ENCODE measurements at regions not wholly inside any gene's neighbourhood (a gene's known extent, or its start where the extent isn't known, plus 50 kb on each side); places are given as distances from the start of the nearest gene placed in this dataset.
"Not testable (repeated sequence)": the region's sequence is repeated elsewhere in the genome, so short reads cannot be mapped to it uniquely, and the experiment has no call there.

DNA sequence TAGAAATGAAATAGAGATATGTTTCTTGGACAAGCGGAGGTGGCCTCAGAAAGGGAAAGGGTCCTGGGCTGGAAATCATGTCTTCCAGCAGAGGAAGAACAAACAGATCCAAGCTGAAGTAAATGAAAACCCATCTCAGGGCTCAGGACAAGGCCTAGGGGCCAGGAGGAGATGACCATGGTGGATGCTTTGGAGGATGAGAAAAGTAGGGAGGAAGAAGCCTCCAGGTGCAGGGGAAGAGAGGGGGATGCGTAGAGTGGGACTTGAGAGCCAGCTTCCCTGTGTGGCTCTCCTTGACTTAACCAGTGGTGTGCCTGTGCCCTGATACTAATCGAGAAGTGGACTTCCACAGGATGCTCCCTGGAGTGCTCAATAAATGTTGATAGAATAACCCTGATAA lies 203.2 kb downstream of the FAM43A start:
- H3K27ac ChIP-seq: no peak overlapping the region
- TF ChIP-seq, protein P1, sequence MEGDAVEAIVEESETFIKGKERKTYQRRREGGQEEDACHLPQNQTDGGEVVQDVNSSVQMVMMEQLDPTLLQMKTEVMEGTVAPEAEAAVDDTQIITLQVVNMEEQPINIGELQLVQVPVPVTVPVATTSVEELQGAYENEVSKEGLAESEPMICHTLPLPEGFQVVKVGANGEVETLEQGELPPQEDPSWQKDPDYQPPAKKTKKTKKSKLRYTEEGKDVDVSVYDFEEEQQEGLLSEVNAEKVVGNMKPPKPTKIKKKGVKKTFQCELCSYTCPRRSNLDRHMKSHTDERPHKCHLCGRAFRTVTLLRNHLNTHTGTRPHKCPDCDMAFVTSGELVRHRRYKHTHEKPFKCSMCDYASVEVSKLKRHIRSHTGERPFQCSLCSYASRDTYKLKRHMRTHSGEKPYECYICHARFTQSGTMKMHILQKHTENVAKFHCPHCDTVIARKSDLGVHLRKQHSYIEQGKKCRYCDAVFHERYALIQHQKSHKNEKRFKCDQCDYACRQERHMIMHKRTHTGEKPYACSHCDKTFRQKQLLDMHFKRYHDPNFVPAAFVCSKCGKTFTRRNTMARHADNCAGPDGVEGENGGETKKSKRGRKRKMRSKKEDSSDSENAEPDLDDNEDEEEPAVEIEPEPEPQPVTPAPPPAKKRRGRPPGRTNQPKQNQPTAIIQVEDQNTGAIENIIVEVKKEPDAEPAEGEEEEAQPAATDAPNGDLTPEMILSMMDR (conservative IDR thresholded peaks at IDR 0.05): no peak
- no peak for TF ChIP-seq ZFX (IDR thresholded peaks at IDR 0.05)

GRCh38 chr3:194890091-194890490 lies 204.4 kb downstream of the FAM43A start:
- H3K27ac ChIP-seq: no peak overlapping the region
- no peak for TF ChIP-seq ZFX (IDR thresholded peaks at IDR 0.05)
- TF ChIP-seq, protein P1 (conservative IDR thresholded peaks at IDR 0.05): no peak

DNA sequence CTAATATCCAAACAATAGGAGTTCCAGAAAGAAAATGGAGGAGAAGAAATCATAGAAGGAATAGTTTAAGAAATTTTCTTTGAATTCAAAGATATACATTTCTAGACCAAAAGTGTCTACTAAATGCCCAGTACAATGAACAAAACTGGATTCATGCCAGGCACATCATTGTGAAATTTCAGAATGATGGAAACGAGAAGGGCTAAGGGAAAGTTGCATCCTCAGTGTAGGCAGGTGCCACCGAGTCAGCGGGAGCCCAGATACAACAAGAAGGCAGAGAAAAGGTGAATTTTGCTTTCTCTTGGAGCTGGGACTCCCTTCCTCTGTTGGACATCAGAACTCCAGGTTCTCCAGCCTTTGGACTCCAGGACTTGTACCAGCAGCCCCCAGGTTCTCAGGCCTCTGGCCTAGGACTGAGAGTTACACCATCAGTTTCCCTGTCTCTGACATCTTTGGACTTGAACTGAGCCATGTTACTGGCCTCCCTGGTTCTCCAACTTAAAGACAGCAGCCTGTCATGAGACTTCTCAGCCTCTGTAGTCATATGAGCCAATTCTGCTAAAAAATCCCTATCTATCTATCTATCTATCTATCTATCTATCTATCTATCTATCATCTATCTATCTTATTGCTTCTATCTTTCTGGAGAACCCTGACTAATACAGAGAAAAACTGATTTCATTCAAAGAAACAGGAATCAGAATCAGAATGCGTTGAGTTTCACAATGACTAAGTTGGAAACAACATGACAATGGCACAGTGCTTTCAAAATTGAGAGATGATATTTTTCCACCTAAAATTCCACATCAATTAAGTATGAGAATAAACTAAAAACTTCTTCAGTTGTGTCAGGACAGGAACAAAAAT lies 207.7 kb downstream of the FAM43A start:
- no peak overlapping the region for H3K27ac ChIP-seq
- TF ChIP-seq, protein P1 (conservative IDR thresholded peaks at IDR 0.05): no peak
- TF ChIP-seq ZFX (IDR thresholded peaks at IDR 0.05): no peak

DNA sequence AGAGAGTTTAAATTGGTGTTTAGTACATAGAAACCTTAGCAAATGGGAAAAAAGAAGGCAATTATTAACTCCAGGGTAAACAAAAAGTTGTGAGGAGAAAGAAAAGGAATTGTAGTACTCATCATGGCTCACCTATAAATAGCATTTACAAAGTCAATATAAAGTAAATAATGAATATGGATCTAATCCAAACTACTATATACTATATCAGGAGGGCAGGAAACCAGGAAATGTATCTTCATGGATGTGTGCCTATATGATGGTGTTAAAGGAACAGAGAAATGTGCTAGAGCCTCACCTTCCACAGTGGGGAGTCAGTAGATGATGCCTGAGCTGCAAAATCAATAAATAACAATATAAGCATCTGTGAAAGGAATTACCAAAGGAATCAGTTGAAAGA lies 208.9 kb downstream of the FAM43A start:
- no peak overlapping the region for H3K27ac ChIP-seq
- TF ChIP-seq, protein P1 (conservative IDR thresholded peaks at IDR 0.05): no peak
- TF ChIP-seq ZFX (IDR thresholded peaks at IDR 0.05): no peak

GRCh38 chr3:194900854-194901522 lies 215.3 kb downstream of the FAM43A start:
- H3K27ac ChIP-seq: no peak overlapping the region
- TF ChIP-seq ZFX (IDR thresholded peaks at IDR 0.05): no peak
- TF ChIP-seq, protein P1 (conservative IDR thresholded peaks at IDR 0.05): no peak

GRCh38 chr3:194903447-194903846 lies 217.8 kb downstream of the FAM43A start:
- not testable (repeated sequence) for H3K27ac ChIP-seq

- H3K27ac ChIP-seq: not testable (repeated sequence)
Observed at GRCh38 chr3:194904999-194905398, 219.3 kb downstream of the FAM43A start.

DNA sequence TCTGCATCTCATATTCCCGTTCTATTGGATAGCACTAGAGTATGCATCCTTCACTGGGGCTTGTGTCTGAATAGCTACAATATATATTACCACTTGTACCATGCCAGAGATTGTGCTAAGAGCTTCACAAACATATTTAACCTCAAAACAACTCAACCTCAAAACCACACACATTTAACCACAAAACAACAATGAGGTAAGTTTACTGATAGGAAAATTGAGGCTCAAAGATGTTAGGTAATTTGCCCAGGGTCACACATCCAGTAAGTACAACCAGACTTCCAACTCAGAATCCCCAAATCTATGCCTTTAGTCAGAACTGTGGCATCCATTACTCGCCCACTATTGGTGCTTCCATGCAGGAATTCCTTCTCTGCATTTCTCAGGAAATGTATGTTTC lies 220.0 kb downstream of the FAM43A start:
- no peak for TF ChIP-seq ZFX (IDR thresholded peaks at IDR 0.05)
- TF ChIP-seq, protein P1 (conservative IDR thresholded peaks at IDR 0.05): no peak
- H3K27ac ChIP-seq: no peak overlapping the region

Data from C4-2B (cell line).